Memory B cell (primary cell): ENCODE measurements at regions not wholly inside any gene's neighbourhood (a gene's known extent, or its start where the extent isn't known, plus 50 kb on each side); places are given as distances from the start of the nearest gene placed in this dataset.

ENCODE experiments used
- ATAC-seq: fragments of 150-1000 bp; cut with Tn5 transposase; 2 replicates; pipeline ENCODE4 v1.10.0; 2021; ENCODE audit warnings: low read depth, mild to moderate bottlenecking, moderate library complexity
- DNase-seq, 2 donors: peaks; one replicate each; pipeline ENCODE4 v3.0.0; 2022; ENCODE audit warnings: low spot score in 2 of 2
- H3K27ac Mint-ChIP-seq: one replicate; pipeline ENCODE4 v1.8.0; 2022; ENCODE audit warnings: mild to moderate bottlenecking, moderate library complexity, mixed read lengths
- H3K27me3 Mint-ChIP-seq: one replicate; pipeline ENCODE4 v1.8.0; 2022; ENCODE audit warnings: mixed read lengths
- H3K36me3 Mint-ChIP-seq: one replicate; pipeline ENCODE4 v1.8.0; 2022; ENCODE audit warnings: mild to moderate bottlenecking, mixed read lengths
- H3K4me1 Mint-ChIP-seq: one replicate; pipeline ENCODE4 v1.8.0; 2022; ENCODE audit warnings: mixed read lengths
- H3K4me3 Mint-ChIP-seq: one replicate; pipeline ENCODE4 v1.8.0; 2022; ENCODE audit warnings: mild to moderate bottlenecking, moderate library complexity, mixed read lengths
- H3K9me3 Mint-ChIP-seq: one replicate; pipeline ENCODE4 v1.8.0; 2022; ENCODE audit warnings: mixed read lengths

DNA sequence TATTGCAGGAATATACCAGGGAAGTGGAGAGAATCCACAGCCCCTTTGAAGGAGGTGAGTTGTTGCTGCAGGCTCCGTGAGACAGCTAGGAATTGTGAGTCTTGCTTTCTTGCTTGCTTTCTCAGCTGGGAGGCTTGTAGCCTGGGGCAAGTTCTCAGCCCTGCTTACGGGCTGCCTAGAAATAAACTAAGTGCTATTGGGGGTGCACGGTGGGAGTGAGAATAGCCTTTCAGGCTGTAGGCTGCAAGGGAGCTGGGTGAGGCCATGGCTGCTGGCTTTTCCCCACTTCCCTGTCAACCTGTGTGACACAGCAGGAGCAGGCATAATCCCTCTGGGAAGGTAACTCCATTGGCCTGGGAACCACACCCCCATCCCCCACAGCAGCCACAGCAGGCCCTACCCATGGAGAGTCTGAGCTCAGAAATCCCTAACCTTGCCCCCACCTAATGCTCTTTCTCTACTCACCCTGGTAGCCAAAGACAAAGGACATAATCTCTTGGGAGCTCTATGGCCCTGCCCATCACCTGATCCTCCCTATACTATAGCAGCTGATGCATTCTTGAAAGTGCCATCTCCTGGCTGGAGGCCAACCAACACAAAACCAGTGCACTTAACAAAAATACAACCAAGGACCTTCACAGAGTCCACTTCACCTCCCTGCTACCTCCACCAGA, 113.0 kb downstream of the MMRN1 start:
- H3K36me3 Mint-ChIP-seq, result no peaks in the 10 kb centered on the region
- no peaks in the 10 kb centered on the region for H3K27me3 Mint-ChIP-seq
- ATAC-seq (no peak), DNase-seq (no peak)
- no peak overlapping the region for H3K27ac Mint-ChIP-seq
- no peak overlapping the region for H3K4me3 Mint-ChIP-seq
- H3K9me3 Mint-ChIP-seq, result peaks cover 4% of the 10 kb centered on the region
- H3K4me1 Mint-ChIP-seq, result peaks cover 4% of the 10 kb centered on the region

GRCh38 chr4:90012918-90013317, 114.3 kb upstream of the CCSER1 start:
- Mint-ChIP-seq H3K27ac (no peak overlapping the region), H3K4me1 (no peaks in the 10 kb centered on the region), H3K27me3 (no peaks in the 10 kb centered on the region), H3K9me3 (peaks cover 6% of the 10 kb centered on the region), H3K4me3 (no peak overlapping the region), H3K36me3 (peaks cover 2% of the 10 kb centered on the region)
- no peak for ATAC-seq
- no peak for DNase-seq

- no peaks in the 10 kb centered on the region for H3K9me3 Mint-ChIP-seq
- no peaks in the 10 kb centered on the region for H3K27me3 Mint-ChIP-seq
Observed at GRCh38 chr4:90024519-90024918, 102.7 kb upstream of the CCSER1 start.

DNA sequence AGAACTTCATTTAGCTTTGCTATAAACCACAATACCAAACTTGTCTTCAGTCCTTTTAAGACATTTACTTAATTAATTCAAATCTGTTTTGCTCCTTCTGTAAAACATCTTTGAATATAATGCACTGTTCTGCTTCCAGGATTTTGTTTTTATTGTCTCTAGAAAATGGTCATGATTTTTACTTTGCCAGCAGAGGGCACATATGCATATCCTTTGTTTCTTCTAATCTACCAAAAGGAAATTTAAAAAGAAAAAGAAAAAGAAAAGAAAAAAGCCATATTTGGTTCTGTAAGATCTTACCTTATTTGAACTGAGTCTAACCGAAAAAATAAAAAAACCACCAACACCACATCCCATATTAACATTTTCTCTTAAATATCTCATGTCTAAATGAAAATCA, 101.9 kb upstream of the CCSER1 start:
- Mint-ChIP-seq H3K27ac (peak overlapping the region; percentile 31), H3K4me3 (peak overlapping the region; percentile 37), H3K36me3 (no peaks in the 10 kb centered on the region), H3K9me3 (no peaks in the 10 kb centered on the region), H3K4me1 (peaks cover 19% of the 10 kb centered on the region), H3K27me3 (no peaks in the 10 kb centered on the region)
- no peak for ATAC-seq
- no peak for DNase-seq

More at GRCh38 chr4:90024519-90024918, 102.7 kb upstream of the CCSER1 start:
- H3K4me1 Mint-ChIP-seq, result peaks cover 19% of the 10 kb centered on the region
- DNase-seq (no peak), ATAC-seq (no peak)
- H3K36me3 Mint-ChIP-seq, result no peaks in the 10 kb centered on the region
- no peak overlapping the region for H3K27ac Mint-ChIP-seq
- H3K4me3 Mint-ChIP-seq, result no peak overlapping the region

- H3K4me3 Mint-ChIP-seq, result peak overlapping the region; percentile 14
Observed at GRCh38 chr4:90027565-90027964, 99.6 kb upstream of the CCSER1 start.

DNA sequence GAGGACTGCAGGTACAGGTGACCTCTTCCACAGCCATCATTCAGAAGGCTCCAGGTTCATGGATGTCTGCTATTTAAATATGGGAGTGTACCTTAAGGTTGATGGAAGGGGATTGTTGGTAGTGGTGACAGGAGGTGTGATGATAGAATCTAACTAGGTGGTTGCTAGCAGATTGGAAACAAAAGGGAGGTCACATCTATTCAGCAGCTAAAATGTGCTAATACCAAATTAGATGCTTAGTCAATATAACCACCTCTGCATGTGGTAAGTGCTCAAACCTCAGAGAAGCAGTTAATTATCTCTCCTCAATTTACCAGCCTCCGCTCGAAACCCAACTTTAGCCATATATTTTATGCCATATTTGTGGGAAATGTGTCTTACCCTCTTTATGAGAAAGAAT, 98.7 kb upstream of the CCSER1 start:
- no peak for DNase-seq
- Mint-ChIP-seq H3K9me3 (no peaks in the 10 kb centered on the region), H3K36me3 (no peaks in the 10 kb centered on the region), H3K27me3 (no peaks in the 10 kb centered on the region), H3K27ac (peak overlapping the region; percentile 77), H3K4me1 (peaks cover 22% of the 10 kb centered on the region), H3K4me3 (no peak overlapping the region)
- ATAC-seq, result no peak

More at GRCh38 chr4:90027565-90027964, 99.6 kb upstream of the CCSER1 start:
- H3K9me3 Mint-ChIP-seq, result no peaks in the 10 kb centered on the region
- DNase-seq, result peak in 1 of 2 donors; percentile 17
- H3K36me3 Mint-ChIP-seq, result no peaks in the 10 kb centered on the region
- H3K4me1 Mint-ChIP-seq, result peaks cover 22% of the 10 kb centered on the region
- no peaks in the 10 kb centered on the region for H3K27me3 Mint-ChIP-seq
- peak; percentile 96 for ATAC-seq
- peak overlapping the region; percentile 77 for H3K27ac Mint-ChIP-seq

- Mint-ChIP-seq H3K36me3 (no peaks in the 10 kb centered on the region), H3K4me3 (no peak overlapping the region), H3K4me1 (peaks cover 22% of the 10 kb centered on the region), H3K9me3 (no peaks in the 10 kb centered on the region), H3K27me3 (no peaks in the 10 kb centered on the region), H3K27ac (no peak overlapping the region)
- DNase-seq, result no peak
- no peak for ATAC-seq
Observed at GRCh38 chr4:90030202-90030601, 97.0 kb upstream of the CCSER1 start.

DNA sequence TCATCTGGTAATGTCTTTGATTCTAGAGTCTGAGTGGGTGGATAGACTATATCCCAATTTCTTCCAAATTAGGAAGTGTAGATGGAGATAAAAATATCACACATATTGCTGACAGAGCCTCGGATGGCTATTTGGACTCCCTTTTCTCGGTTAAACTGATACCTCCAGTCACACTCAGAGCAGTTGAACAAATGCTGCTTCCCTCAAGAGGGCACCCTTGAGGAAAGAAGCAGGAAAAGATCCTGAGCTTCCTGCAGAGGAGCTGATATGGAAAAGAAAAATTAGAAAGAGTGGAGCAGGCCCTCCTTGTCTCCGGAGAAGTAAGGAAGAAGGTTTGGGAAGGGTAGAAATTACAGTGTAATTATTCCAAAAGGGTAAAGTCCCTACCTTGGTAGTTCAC, 96.2 kb upstream of the CCSER1 start:
- no peaks in the 10 kb centered on the region for H3K36me3 Mint-ChIP-seq
- no peaks in the 10 kb centered on the region for H3K27me3 Mint-ChIP-seq
- no peak for ATAC-seq
- no peak for DNase-seq
- no peak overlapping the region for H3K4me3 Mint-ChIP-seq
- H3K4me1 Mint-ChIP-seq, result peaks cover 17% of the 10 kb centered on the region
- peaks cover 3% of the 10 kb centered on the region for H3K9me3 Mint-ChIP-seq
- no peak overlapping the region for H3K27ac Mint-ChIP-seq

GRCh38 chr4:90039122-90039521, 88.1 kb upstream of the CCSER1 start:
- no peak for DNase-seq
- Mint-ChIP-seq H3K4me1 (no peaks in the 10 kb centered on the region), H3K4me3 (no peak overlapping the region), H3K36me3 (no peaks in the 10 kb centered on the region), H3K27ac (no peak overlapping the region), H3K27me3 (no peaks in the 10 kb centered on the region), H3K9me3 (peaks cover 3% of the 10 kb centered on the region)
- ATAC-seq, result no peak

DNA sequence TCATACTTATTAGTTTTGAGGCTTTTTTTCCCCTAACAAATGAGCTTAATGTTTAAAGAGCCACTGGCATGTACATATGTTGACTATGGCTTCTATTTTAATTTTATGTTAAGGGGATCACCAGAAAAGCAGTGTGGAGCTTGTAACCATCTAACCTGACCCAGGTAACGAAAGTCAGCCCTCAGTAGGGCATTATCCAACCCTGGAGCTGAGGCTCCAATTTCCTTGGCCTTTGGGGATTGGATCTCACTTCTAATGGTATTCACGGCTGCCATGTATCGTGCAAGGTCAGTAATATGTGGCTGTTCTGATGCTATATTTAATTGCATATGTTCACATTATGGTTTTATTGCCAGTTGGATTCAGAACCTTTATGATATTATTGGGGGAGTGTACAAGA, 75.2 kb upstream of the CCSER1 start:
- ATAC-seq, result no peak
- H3K36me3 Mint-ChIP-seq, result no peaks in the 10 kb centered on the region
- H3K9me3 Mint-ChIP-seq, result no peaks in the 10 kb centered on the region
- no peak overlapping the region for H3K27ac Mint-ChIP-seq
- peaks cover 4% of the 10 kb centered on the region for H3K4me1 Mint-ChIP-seq
- DNase-seq, result no peak
- no peak overlapping the region for H3K4me3 Mint-ChIP-seq
- no peaks in the 10 kb centered on the region for H3K27me3 Mint-ChIP-seq

- ATAC-seq (no peak), DNase-seq (no peak)
- no peak overlapping the region for H3K27ac Mint-ChIP-seq
- no peaks in the 10 kb centered on the region for H3K9me3 Mint-ChIP-seq
- no peak overlapping the region for H3K4me3 Mint-ChIP-seq
- no peaks in the 10 kb centered on the region for H3K36me3 Mint-ChIP-seq
- H3K27me3 Mint-ChIP-seq, result no peaks in the 10 kb centered on the region
- no peaks in the 10 kb centered on the region for H3K4me1 Mint-ChIP-seq
Observed at GRCh38 chr4:90057091-90057490, 70.1 kb upstream of the CCSER1 start.

GRCh38 chr4:90060039-90060438, 67.2 kb upstream of the CCSER1 start:
- H3K36me3 Mint-ChIP-seq, result no peaks in the 10 kb centered on the region
- no peak for ATAC-seq
- no peaks in the 10 kb centered on the region for H3K4me1 Mint-ChIP-seq
- no peak for DNase-seq
- H3K27me3 Mint-ChIP-seq, result no peaks in the 10 kb centered on the region
- H3K4me3 Mint-ChIP-seq, result no peak overlapping the region
- no peaks in the 10 kb centered on the region for H3K9me3 Mint-ChIP-seq
- H3K27ac Mint-ChIP-seq, result no peak overlapping the region

- Mint-ChIP-seq H3K27me3 (no peaks in the 10 kb centered on the region), H3K36me3 (no peaks in the 10 kb centered on the region), H3K27ac (no peak overlapping the region), H3K4me3 (no peak overlapping the region), H3K9me3 (no peaks in the 10 kb centered on the region), H3K4me1 (no peaks in the 10 kb centered on the region)
- DNase-seq (no peak), ATAC-seq (peak; percentile 27)
Observed at GRCh38 chr4:90061881-90062280, 65.3 kb upstream of the CCSER1 start.

- Mint-ChIP-seq H3K4me1 (peaks cover 3% of the 10 kb centered on the region), H3K27ac (no peak overlapping the region), H3K27me3 (peaks cover 2% of the 10 kb centered on the region), H3K9me3 (peaks cover 2% of the 10 kb centered on the region), H3K36me3 (no peaks in the 10 kb centered on the region), H3K4me3 (no peak overlapping the region)
- DNase-seq, result no peak
- ATAC-seq, result no peak
Observed at GRCh38 chr4:90064196-90064595, 63.0 kb upstream of the CCSER1 start.

DNA sequence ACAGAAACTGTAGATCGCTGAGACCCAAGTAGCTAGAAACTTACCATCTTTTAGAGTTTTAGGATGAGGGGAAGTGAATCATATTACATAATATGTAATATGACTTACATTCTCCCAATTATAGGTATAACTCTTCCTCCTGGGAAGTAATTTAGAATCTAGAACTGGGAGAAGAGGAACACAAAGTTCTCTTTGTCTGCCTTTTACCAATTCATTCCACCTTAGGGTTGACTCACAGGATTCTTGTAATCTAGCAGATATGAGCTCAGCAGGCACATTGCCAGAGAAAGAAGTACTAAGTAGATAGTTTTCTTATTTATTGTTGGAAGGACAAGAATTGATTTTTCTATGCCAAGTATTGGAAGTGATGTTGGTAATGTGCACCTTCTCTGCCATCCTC, 58.0 kb upstream of the CCSER1 start:
- Mint-ChIP-seq H3K27ac (no peak overlapping the region), H3K27me3 (peaks cover 2% of the 10 kb centered on the region), H3K4me1 (peaks cover 13% of the 10 kb centered on the region), H3K9me3 (peaks cover 2% of the 10 kb centered on the region), H3K36me3 (no peaks in the 10 kb centered on the region), H3K4me3 (no peak overlapping the region)
- DNase-seq (no peak), ATAC-seq (no peak)
